ENCODE measurements at regions not wholly inside any gene's neighbourhood (a gene's known extent, or its start where the extent isn't known, plus 50 kb on each side); places are given as distances from the start of the nearest gene placed in this dataset.

DNA sequence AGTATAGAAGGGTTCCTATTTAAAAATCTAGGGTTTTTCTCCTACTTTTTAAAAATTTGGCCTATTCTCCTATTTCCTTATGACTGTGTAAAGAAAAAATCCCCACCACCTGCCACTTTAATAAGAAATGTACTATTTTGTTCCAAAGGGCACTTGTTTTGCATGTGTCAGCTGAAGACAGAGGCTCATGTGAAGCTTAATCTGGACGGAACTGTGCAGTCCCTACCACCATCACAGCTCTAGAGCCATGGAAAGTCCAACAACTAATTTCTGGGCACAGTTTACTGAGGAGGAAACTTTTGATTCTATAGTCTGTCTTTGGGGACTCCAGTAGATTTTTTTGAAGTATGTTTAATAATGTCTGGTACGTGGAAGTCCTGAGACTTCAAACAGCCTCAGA is 60.0 kb upstream of the AHI1 start:
- TF ChIP-seq, protein P1, sequence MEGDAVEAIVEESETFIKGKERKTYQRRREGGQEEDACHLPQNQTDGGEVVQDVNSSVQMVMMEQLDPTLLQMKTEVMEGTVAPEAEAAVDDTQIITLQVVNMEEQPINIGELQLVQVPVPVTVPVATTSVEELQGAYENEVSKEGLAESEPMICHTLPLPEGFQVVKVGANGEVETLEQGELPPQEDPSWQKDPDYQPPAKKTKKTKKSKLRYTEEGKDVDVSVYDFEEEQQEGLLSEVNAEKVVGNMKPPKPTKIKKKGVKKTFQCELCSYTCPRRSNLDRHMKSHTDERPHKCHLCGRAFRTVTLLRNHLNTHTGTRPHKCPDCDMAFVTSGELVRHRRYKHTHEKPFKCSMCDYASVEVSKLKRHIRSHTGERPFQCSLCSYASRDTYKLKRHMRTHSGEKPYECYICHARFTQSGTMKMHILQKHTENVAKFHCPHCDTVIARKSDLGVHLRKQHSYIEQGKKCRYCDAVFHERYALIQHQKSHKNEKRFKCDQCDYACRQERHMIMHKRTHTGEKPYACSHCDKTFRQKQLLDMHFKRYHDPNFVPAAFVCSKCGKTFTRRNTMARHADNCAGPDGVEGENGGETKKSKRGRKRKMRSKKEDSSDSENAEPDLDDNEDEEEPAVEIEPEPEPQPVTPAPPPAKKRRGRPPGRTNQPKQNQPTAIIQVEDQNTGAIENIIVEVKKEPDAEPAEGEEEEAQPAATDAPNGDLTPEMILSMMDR (IDR thresholded peaks at IDR 0.05; ENCODE audit: borderline replicate concordance, extremely low read depth, low read length, poor library complexity, severe bottlenecking) = no peak
- TF ChIP-seq EZH2 (IDR thresholded peaks at IDR 0.05; ENCODE audit: borderline replicate concordance, low read depth, low read length, severe bottlenecking) = no peak
